Liver (tissue), 3 donors: ENCODE measurements at regions not wholly inside any gene's neighbourhood (a gene's known extent, or its start where the extent isn't known, plus 50 kb on each side); places are given as distances from the start of the nearest gene placed in this dataset.

Experiments used
- CTCF ChIP-seq: fragments of 150-350 bp; IDR thresholded peaks from 2 replicates; pipeline ENCODE4 v1.5.1; 2017; ENCODE audit warnings: improper control_type of control experiment, low read depth, low read length; ENCODE audit not compliant: missing input control
- FOXA1 ChIP-seq: IDR thresholded peaks from 2 replicates; pipeline ENCODE4 v1.6.1; 2016; ENCODE audit warnings: antibody characterized with exemption
- GABPA ChIP-seq, 2 donors: IDR thresholded peaks in 1 of 2; conservative IDR thresholded peaks in 1 of 2; 2 replicates each; pipeline ENCODE4 v1.6.1; 2016; ENCODE audit warnings: antibody characterized with exemption in 2 of 2, mild to moderate bottlenecking in 1 of 2, moderate library complexity in 1 of 2
- HNF4A ChIP-seq, 2 donors: conservative IDR thresholded peaks; 2 replicates each; pipeline ENCODE4 v1.6.1; 2016; ENCODE audit warnings: antibody characterized with exemption in 2 of 2, mild to moderate bottlenecking in 2 of 2
- HNF4G ChIP-seq: IDR thresholded peaks from 2 replicates; pipeline ENCODE4 v1.6.1; 2016; ENCODE audit warnings: antibody characterized with exemption
- JUND ChIP-seq, 2 donors: IDR thresholded peaks; 2 replicates each; pipeline ENCODE4 v1.6.1; 2016; ENCODE audit warnings: antibody characterized with exemption in 2 of 2
- RAD21 ChIP-seq, 2 donors: IDR thresholded peaks; 2 replicates each; pipeline ENCODE4 v1.6.1; 2016; ENCODE audit warnings: antibody characterized with exemption in 2 of 2, mild to moderate bottlenecking in 2 of 2
- REST ChIP-seq: IDR thresholded peaks from 2 replicates; pipeline ENCODE4 v1.6.1; 2016; ENCODE audit warnings: antibody characterized with exemption, mild to moderate bottlenecking
- YY1 ChIP-seq: IDR thresholded peaks from 2 replicates; pipeline ENCODE4 v1.6.1; 2016; ENCODE audit warnings: antibody characterized with exemption, mild to moderate bottlenecking
- donor health status: healthy.
- donor health status: healthy.

- TF ChIP-seq YY1 (no peak), CTCF (no peak), REST (no peak), RAD21 (IDR thresholded peaks at IDR 0.05) (no peak), HNF4A (conservative IDR thresholded peaks at IDR 0.05) (no peak), JUND (IDR thresholded peaks at IDR 0.05) (no peak), GABPA (IDR thresholded peaks at IDR 0.05 in 1 of 2, conservative IDR thresholded peaks at IDR 0.05 in 1 of 2) (no peak), FOXA1 (no peak), HNF4G (no peak)
These were observed 178.7 kb downstream of the BMP7 start for GRCh38 chr20:57087705-57088104.
